Caco-2 (cell line): ENCODE measurements at regions not wholly inside any gene's neighbourhood (a gene's known extent, or its start where the extent isn't known, plus 50 kb on each side); places are given as distances from the start of the nearest gene placed in this dataset.

ENCODE experiments used
- BruUV-seq: library from RNA; stranded (reverse); fragments of 400-500 nt; replicated peaks from 2 replicates; lab custom pipeline; 2021; lab: Mats Ljungman, UMichigan
- CTCF ChIA-PET: fragments of 300-600 bp; sonication (Branson Sonifier 250); formaldehyde crosslinking; loops from one replicate; lab custom pipeline; 2022; ENCODE audit warnings: antibody characterized with exemption; lab: Charles Lee
- POLR2A ChIA-PET: fragments of 300-600 bp; sonication (Branson Sonifier 250); formaldehyde crosslinking; loops from one replicate; lab custom pipeline; 2022; ENCODE audit warnings: antibody characterized with exemption; lab: Charles Lee
- DNase-seq, 2 experiments: peaks; one replicate each; pipeline versions ENCODE4 v3.0.0 to v3.0.0-alpha.2; 2020 to 2022
- H3K27me3 ChIP-seq: replicated peaks from 2 replicates; pipeline ENCODE4 v1.6.0; 2011; ENCODE audit warnings: low read length; ENCODE audit not compliant: control insufficient read depth, insufficient read depth
- H3K36me3 ChIP-seq: 2 replicates; pipeline ENCODE4 v1.5.1; 2011; ENCODE audit warnings: low read length; ENCODE audit not compliant: control insufficient read depth, insufficient read depth
- H3K4me1 ChIP-seq: fragments of 250-450 bp; sonication (Bioruptor Pico); 2 replicates; pipeline ENCODE4 v1.5.1; 2020; ENCODE audit warnings: mild to moderate bottlenecking
- H3K4me3 ChIP-seq: 2 replicates; pipeline ENCODE4 v1.5.1; 2011; ENCODE audit warnings: low read depth, mild to moderate bottlenecking, control low read depth, low read length
- H3K9me3 ChIP-seq: fragments of 250-450 bp; sonication (Bioruptor Pico); 2 replicates; pipeline ENCODE4 v1.5.1; 2020; ENCODE audit warnings: mild to moderate bottlenecking, moderate library complexity
- H3K27ac Mint-ChIP-seq: one replicate; pipeline ENCODE4 v1.8.0; 2022; ENCODE audit warnings: mixed read lengths; ENCODE audit not compliant: unreplicated experiment
- H3K27me3 Mint-ChIP-seq: one replicate; pipeline ENCODE4 v1.8.0; 2022; ENCODE audit warnings: mixed read lengths; ENCODE audit not compliant: insufficient read depth, unreplicated experiment
- H3K36me3 Mint-ChIP-seq: one replicate; pipeline ENCODE4 v1.8.0; 2022; ENCODE audit warnings: mild to moderate bottlenecking, mixed read lengths; ENCODE audit not compliant: insufficient read depth, unreplicated experiment
- H3K4me1 Mint-ChIP-seq: one replicate; pipeline ENCODE4 v1.8.0; 2022; ENCODE audit warnings: low read depth, mixed read lengths; ENCODE audit not compliant: unreplicated experiment
- H3K4me3 Mint-ChIP-seq: one replicate; pipeline ENCODE4 v1.8.0; 2022; ENCODE audit warnings: mild to moderate bottlenecking, moderate library complexity, mixed read lengths; ENCODE audit not compliant: unreplicated experiment
- H3K9me3 Mint-ChIP-seq: one replicate; pipeline ENCODE4 v1.8.0; 2022; ENCODE audit warnings: mixed read lengths; ENCODE audit not compliant: unreplicated experiment
- CTCF ChIP-seq, 2 experiments: fragments of 200-600 bp in 1 of 2; IDR thresholded peaks; 1 replicate in 1 of 2; 2 replicates in 1 of 2; pipeline versions ENCODE4 v1.5.1 to v1.8.0; 2011 to 2022; ENCODE audit warnings: antibody characterized with exemption in 1 of 2, control low read depth in 1 of 2, inconsistent platforms in 1 of 2, low read depth in 1 of 2, low read length in 1 of 2, mild to moderate bottlenecking in 1 of 2, moderate library complexity in 1 of 2; ENCODE audit not compliant: insufficient read depth in 1 of 2, severe bottlenecking in 1 of 2, unreplicated experiment in 1 of 2
- intact Hi-C: fragments of 100-400 bp; cut with micrococcal nuclease; formaldehyde crosslinking; loops from one replicate; pipeline ENCODE4 v1.10.0; 2022; ENCODE audit not compliant: unreplicated experiment

GRCh38 chr2:189364607-189365006 is 76.7 kb upstream of the WDR75 start:
- no peak for DNase-seq
- Mint-ChIP-seq H3K27me3 (no peaks in the 10 kb centered on the region), H3K4me1 (no peaks in the 10 kb centered on the region), H3K9me3 (peaks cover 31% of the 10 kb centered on the region), H3K4me3 (no peak overlapping the region), H3K36me3 (no peaks in the 10 kb centered on the region), H3K27ac (no peak overlapping the region)
- ChIA-PET POLR2A (no interaction called here), CTCF (no interaction called here)
- Histone ChIP-seq H3K27me3 (no peaks in the 10 kb centered on the region), H3K4me1 (peaks cover 4% of the 10 kb centered on the region), H3K4me3 (no peak overlapping the region), H3K36me3 (no peaks in the 10 kb centered on the region), H3K9me3 (no peaks in the 10 kb centered on the region)
- intact Hi-C loops, result loop anchor here (5.0 kb wide), 1 partner anchor 43 kb away; no protein-coding TSS in a partner anchor
- no TSS peak for BruUV-seq
- no peak for TF ChIP-seq CTCF (IDR thresholded peaks at IDR 0.05; ENCODE audit: insufficient read depth in 1 of 2, low read depth in 1 of 2, low read length in 1 of 2, severe bottlenecking in 1 of 2, unreplicated experiment in 1 of 2)

DNA sequence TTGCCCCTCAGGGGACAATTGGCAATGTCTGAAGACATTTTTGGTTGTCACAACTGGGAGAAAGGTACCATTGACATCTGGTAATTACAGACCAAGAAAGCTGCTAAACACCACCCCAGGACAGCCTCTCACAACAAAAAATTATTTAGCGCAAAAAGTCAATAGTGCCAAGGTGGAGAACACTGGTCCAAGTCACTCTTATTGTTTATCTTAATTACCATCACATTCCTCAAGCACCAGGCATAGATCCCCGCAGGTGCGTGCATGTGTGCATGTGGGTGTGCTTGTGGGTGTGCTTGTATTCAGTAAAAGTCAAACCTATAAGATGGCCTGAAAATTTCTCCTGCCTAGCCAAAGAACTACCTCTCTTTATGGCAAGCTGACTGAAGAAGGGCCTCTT is 74.9 kb upstream of the WDR75 start:
- TF ChIP-seq CTCF (IDR thresholded peaks at IDR 0.05; ENCODE audit: insufficient read depth in 1 of 2, low read depth in 1 of 2, low read length in 1 of 2, severe bottlenecking in 1 of 2, unreplicated experiment in 1 of 2), result no peak
- Histone ChIP-seq H3K36me3 (no peaks in the 10 kb centered on the region), H3K4me1 (peaks cover 9% of the 10 kb centered on the region), H3K9me3 (no peaks in the 10 kb centered on the region), H3K4me3 (no peak overlapping the region), H3K27me3 (no peaks in the 10 kb centered on the region)
- no TSS peak for BruUV-seq
- intact Hi-C loops, result loop anchor here (5.0 kb wide), 1 partner anchor 41 kb away; no protein-coding TSS in a partner anchor
- Mint-ChIP-seq H3K36me3 (no peaks in the 10 kb centered on the region), H3K27ac (no peak overlapping the region), H3K27me3 (no peaks in the 10 kb centered on the region), H3K9me3 (peaks cover 13% of the 10 kb centered on the region), H3K4me3 (no peak overlapping the region), H3K4me1 (no peaks in the 10 kb centered on the region)
- ChIA-PET CTCF (no interaction called here), POLR2A (no interaction called here)
- DNase-seq, result no peak

- ChIA-PET CTCF (no interaction called here), POLR2A (no interaction called here)
- Mint-ChIP-seq H3K9me3 (peaks cover 4% of the 10 kb centered on the region), H3K4me3 (no peak overlapping the region), H3K36me3 (no peaks in the 10 kb centered on the region), H3K27ac (no peak overlapping the region), H3K4me1 (no peaks in the 10 kb centered on the region), H3K27me3 (no peaks in the 10 kb centered on the region)
- no peaks in the 10 kb centered on the region for H3K27me3 ChIP-seq
- TF ChIP-seq CTCF (IDR thresholded peaks at IDR 0.05; ENCODE audit: insufficient read depth in 1 of 2, low read depth in 1 of 2, low read length in 1 of 2, severe bottlenecking in 1 of 2, unreplicated experiment in 1 of 2), result no peak
- no TSS peak for BruUV-seq
- intact Hi-C loops, result loop anchor here (5.0 kb wide), 1 partner anchor 40 kb away; no protein-coding TSS in a partner anchor
- H3K36me3 ChIP-seq, result no peaks in the 10 kb centered on the region
- H3K4me1 ChIP-seq, result peaks cover 9% of the 10 kb centered on the region
- H3K9me3 ChIP-seq, result no peaks in the 10 kb centered on the region
- no peak for DNase-seq
- no peak overlapping the region for H3K4me3 ChIP-seq
Observed at GRCh38 chr2:189367343-189367742, 73.9 kb upstream of the WDR75 start.
